Endometrium (tissue), 2 donors: ENCODE measurements at regions not wholly inside any gene's neighbourhood (a gene's known extent, or its start where the extent isn't known, plus 50 kb on each side); places are given as distances from the start of the nearest gene placed in this dataset.

Experiments used
- FAIRE-seq: peaks from 2 replicates; lab custom pipeline; 2012; peaks lifted over from hg19 to GRCh38; lab: Jason Lieb, UNC
- donor health status: control.
- donor health status: control.

DNA sequence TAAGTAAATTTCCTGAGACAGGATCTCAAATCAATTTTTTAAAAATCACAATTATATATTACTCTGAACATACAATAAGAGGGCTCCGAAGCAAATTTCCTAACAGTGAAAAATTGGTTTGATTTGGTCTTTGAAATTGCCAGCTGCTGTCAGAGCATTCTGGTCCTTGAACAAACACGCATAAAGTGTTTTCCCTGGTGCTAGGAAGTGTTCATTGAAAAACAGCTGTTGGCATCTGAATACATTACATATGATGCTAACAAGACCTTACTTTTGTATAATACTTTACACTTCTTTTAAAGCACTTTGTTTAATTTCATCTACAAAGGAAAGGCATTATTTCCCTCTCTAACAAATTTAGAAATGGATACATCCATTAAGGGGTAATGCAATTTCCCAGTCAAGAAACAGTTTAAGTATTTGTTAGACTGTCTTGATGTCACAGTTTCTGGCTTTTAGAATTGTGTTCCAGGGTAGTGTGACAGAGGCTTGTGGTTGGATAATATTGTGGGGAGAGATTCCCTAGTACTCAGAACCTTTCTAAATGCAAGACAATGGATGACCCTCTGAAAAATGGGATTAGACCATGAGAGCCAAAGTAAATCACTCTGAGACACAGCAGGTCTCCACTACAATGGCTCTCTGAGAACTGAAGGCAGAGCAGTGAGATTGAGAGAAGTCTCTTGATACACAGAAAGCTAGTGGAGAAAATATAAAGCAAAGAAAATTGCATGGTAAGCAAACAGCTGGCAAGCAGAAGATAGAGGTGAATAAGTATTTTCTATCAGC lies 299.0 kb downstream of the TRIB2 start:
- no peak for FAIRE-seq

DNA sequence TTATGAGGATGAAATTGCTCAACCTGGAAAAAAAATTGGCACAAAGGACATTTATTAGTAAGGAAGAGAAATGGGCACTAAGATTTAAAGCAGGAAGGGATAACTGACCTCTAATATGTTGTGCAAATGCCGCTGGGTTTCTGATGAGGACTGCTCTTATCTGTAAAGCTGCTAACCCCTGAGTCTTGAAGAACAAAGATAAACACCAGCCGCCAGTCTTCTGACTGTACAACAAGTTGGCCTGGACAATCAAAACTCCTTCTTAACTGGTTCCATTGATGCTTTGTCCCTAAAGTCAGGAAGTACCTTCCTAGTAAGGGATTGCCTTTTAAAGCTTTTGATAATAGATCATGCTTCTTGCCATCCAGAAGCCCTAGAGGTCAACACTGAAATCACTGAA lies 301.8 kb downstream of the TRIB2 start:
- no peak for FAIRE-seq

DNA sequence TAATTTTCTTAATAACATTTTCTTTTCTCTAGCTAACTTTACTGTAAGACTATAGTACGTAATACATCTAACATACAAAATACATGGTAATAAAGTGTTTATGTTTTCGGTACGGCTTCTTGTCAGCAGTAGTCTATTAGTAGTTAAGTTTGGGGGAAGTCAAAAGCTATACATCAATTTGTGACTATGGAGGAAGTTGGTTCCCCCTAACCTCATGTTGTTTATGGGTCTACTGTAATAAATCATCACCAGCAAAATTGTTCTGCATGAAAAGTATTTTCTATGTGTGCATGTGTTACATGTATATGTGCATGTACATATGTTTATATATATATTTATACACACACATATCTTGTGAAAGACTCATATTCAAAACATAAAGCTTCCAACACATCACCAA lies 303.0 kb downstream of the TRIB2 start:
- no peak for FAIRE-seq

DNA sequence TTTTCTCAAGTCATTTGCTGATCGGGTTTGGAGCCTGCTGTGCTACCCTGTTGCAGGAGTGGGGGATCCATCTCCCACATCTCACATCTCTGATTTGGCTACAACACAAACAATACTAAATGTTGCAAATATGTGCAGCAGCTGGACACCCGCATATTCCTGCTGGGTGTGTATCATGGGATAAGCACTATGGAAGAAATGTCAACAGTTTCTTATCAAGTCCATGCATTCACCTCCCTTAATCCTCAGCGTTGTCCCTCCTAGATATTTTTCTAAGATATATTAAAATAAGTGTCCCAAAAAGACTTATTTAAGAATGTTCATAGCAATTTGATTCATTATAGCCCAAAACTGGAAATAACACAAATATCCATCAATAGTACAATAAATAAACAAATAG lies 303.7 kb downstream of the TRIB2 start:
- peak; percentile 15 for FAIRE-seq

DNA sequence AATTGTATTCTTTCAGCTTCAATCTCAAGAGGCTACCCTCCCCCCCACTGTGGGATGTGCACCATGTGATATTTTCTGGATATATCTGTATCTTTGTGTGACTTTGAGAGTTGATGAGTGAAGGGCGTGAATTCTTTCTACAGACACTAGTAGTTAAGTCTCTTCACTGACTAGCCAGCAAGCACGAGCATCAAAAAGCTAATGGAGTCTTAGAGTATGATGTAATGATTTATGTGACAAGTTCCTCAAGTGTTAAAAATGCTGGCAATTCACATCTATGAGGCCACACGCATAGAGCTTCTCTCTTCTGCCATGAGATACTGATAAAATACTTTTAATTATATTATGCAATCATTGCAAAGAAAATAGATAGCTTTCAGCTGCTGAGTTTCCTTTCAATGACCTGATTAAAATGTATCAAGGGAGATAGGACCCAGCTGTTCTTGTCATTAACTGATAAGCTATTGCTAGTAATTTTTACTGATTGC lies 304.8 kb downstream of the TRIB2 start:
- no peak for FAIRE-seq

DNA sequence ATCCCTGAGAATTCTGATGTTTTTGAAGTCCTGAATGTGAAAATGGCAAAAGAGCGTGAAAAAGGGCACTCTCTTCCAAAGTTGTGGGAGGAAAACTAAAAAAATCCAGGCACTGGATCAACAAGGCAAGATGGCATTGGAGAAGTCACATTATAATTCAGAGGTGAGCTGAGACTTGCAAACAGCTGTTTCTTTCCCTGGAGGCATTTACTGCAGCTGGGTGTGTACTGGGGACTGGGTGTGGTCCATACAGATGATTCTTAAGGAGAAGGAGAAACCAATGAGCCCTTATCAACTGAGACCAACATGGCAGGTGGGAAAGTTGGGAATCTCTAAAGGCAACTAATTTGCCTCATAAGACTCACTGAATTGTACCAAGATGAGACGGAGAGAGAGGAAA lies 313.9 kb downstream of the TRIB2 start:
- FAIRE-seq: no peak

DNA sequence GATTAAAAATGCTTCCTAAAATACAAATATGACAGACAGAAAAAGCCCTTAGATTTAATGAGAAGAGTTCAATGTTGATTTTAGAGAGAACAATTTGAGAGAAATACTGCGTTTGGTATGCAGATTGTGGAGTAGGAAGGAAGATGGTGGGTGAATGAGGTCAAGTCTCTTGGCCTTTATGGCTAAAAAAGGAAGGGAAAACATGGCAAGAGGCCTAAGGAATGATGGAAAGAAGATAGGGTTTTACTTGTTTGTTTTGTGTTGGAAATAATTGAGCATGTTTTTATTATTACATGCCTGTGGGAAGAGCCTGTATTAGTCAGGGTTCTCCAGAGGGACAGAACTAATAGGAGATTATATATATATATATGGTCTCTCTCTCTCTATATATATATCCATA lies 318.1 kb downstream of the TRIB2 start:
- FAIRE-seq: no peak

DNA sequence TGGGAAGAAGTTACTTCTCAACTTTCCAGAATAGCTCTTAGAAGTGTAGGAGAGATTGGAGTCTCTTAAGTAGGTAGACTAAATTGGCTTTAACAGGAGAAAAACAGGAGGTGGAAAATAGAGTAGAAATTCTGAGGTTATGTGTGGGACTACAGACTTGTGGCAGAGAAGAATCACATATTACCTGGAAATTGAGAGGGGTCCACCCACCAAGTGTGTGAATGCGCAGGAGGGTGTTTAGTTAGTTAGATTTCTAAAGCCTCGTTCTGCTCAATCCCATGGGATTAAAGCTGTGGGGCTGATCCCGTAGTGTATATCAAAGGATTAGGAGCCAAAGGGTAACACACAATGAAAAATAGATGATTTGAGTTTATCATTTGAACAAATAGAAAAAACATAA lies 319.1 kb downstream of the TRIB2 start:
- no peak for FAIRE-seq

DNA sequence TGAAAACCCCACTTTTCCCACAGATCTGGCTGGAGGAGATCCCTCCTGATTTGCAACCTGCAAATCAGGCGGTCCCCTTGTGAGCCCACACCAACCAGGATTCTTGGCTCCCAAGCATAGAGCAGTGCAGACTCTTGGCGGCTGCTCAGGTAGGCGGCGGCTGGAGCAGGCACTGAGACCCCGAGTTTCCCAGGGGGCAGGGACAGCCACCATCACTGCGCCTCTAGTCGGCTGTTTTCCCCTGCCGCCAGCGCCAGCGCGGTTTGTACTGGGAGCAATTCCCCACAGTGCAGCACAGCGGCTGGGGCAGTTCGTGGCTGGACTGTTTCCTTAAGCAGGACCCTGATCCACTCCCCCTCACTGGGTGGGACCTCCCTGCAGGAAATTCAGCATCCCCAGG lies 323.3 kb downstream of the TRIB2 start:
- no peak for FAIRE-seq

DNA sequence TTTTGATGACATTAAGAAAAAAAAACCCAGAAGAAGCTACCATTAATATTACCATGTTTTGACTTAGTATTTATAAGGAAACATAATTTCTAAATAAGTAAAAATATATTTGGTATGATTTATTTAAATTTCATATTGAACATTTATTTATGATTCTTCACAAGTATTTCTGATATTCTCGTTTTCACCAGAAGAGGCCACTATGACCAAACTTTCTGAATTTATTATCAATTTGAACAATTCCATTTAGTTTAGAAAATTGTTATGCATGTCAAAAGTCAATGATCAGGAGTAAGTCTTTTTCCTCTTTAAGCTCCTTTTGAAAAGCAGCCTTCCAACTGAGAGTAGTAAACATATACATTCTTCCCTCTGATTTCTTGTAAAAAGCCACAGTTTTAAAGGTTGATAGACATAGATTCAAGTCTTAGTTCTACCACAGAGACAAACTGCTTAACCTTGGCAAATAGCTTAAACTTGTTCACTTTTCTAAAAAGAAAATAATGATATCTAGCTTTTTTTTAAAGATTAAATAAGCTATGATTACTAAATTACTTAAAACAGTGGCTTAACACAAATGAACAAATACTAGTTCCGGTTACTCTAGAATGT lies 329.9 kb downstream of the TRIB2 start:
- FAIRE-seq: peak; percentile 94

DNA sequence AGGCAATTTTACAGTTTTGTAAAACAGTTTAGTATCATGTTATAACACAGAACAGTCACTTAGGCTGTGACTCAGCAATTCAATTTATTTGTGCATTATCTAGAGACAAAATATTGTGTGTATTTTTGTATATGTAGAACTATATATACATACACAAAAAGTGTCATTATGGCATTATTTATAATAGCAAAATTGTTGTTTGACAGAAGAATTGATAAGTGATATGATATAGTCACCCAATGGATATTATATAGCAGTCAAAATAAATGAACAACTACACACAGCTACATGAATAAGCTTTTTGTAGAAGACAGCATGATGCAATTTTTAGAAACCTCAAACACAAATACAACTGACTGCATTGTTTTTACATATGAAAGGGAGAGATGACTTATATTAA lies 334.0 kb downstream of the TRIB2 start:
- no peak for FAIRE-seq

DNA sequence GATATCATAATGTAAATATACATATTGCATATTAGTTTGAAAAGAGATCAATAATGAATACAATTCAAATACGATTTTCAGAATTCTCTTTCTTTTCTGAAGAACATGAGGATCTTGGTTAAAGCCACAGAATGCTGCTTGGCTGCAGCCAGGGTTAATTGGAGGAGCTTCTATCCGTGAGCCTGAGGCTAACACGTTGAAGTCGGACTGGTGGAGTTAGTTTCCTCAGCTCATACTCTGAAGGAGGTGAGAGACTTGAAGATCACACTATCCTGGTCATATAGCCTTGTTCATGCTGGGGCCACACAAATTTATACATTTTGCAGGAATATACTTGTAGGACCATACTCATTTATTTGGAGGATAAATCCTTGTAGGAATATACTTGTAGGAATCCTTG lies 335.8 kb downstream of the TRIB2 start:
- no peak for FAIRE-seq

DNA sequence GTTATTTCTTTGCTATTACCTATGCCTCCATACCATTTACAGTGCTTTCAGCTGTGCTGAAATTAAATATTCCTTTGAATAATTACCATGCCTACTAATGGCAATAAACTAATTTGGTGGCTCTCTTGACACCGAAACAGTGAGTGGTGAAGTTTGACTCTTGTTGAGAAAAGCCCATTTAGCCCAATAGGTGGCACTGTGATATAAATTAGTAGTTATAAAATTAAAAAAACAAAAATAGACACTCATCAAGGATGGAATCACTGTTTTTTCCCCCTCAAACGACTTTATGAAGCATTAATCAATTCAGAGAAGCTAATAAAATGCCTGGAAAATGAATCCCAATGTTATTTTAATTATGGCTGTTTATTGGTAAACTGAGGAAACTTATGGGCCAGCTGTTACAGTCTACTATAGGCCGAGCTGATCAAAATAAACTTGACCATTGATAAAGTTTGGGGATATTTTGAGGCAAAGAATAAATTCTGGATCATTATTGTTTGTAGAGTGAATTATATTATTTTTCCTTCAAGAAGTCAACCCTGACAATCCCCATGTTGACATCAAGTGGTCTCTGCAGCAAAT lies 339.6 kb downstream of the TRIB2 start:
- no peak for FAIRE-seq

DNA sequence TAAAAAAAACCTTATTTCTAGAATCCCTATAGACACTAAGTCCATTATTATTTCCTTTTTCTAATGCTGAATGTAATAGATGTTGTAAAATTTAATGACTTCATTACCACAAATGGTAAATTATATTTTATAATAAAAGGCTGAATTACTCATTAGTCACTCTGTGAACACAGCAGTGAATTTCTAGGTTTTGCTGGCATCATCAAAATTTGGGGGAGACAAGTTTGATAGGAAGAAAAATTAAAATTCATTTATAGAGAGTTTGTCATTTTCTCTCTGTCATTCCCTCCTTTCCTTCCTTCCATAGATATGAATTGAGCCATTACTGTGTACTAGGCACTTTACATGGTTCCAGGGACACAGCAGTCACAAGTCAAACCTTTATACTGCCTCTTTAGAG lies 340.9 kb downstream of the TRIB2 start:
- no peak for FAIRE-seq

DNA sequence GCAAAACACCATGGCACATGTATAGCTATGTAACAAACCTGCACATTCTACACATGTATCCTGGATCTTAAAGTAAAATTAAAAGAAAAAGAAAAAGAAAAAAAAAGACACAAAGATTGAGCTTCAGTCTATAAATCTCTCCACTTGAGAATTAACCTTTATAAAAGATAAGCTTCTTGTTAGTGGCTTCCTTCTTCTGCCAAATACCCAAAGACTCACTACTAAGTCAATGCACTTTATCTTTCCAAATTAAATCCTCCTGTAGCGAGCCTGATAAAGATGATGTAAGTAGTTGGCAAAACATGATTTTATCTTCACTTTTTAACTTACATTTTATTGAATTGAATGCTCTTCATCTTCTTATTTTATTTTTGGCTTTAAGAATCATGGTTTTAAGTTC lies 349.9 kb downstream of the TRIB2 start:
- no peak for FAIRE-seq

DNA sequence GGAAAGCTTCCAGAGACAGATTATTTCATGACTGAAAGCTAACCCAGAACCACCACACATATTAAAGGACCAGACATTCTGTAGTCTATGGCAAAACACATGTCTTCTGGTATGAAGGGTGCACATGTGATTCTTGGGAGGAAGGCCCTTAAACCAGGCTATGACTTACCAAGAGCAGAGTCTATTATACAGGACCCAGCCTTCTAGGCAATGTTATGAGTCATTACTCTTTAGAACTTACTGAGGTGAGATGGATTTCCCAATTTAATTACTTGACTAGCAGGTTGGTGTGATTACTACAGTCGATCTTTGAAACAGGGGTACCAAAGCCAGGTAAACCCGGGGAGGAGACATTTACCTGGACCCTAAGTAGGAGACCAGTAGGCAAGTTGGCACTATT lies 350.8 kb downstream of the TRIB2 start:
- no peak for FAIRE-seq

DNA sequence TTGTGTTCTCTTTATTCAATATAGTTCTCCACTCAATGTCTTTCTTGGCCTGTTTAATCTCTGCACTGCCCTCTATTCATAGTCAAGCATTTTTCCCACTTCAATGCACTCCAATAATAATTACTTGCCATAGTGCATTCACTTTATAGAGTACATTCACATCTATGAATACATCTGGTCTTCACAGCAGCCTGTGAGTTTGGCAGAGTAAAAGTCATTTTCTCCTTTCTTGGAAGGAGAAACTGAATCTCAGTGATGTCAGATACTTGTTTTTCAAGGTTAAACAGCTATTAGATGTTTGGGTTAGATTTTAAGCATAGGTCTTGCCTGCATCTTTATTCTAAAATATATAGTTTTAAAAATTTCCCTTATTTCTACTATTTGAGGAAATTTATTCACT lies 373.2 kb downstream of the TRIB2 start:
- FAIRE-seq: no peak

DNA sequence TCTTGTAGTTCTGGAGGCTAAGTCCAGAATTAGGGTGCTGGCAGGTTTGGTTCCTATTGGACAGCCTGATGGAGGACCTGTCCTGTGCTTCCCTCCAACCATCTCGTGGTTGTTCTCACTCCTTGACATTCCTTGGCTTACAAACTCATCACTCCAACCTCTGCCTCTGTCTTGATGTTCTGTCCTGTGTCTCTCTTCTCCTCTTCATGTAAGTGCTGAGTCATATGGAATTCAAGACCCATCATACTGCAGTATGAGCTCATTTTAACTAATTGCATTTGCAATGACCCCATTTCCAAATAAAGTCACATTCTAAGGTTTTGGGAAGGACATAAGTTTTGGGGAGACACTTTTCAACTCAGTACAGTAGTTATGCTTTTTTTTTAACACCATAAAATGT lies 374.7 kb downstream of the TRIB2 start:
- FAIRE-seq: no peak

DNA sequence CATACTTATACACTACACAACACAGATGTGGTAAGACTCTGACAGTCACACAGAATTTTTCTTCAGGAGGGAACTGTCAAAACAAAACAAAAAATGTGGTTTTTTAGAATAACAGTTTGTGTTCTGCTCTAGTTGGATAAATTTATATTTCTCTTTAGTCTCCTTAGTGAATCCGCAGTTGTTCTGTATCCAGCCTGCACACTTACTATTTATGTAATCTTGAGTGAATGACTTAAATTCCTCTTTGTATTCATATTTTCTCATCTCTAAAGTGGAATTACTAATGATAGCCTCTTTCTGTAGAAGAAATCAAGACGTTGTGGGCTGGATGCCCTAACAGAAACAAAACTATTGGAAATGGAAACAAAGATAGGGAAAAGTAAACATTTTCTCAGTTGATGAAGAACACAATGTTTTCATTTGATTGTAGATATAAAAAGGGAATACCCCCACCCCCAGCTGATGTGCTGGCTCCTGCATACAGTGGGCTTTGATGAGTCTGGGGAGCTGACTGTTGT lies 375.2 kb downstream of the TRIB2 start:
- FAIRE-seq: peak; percentile 70

DNA sequence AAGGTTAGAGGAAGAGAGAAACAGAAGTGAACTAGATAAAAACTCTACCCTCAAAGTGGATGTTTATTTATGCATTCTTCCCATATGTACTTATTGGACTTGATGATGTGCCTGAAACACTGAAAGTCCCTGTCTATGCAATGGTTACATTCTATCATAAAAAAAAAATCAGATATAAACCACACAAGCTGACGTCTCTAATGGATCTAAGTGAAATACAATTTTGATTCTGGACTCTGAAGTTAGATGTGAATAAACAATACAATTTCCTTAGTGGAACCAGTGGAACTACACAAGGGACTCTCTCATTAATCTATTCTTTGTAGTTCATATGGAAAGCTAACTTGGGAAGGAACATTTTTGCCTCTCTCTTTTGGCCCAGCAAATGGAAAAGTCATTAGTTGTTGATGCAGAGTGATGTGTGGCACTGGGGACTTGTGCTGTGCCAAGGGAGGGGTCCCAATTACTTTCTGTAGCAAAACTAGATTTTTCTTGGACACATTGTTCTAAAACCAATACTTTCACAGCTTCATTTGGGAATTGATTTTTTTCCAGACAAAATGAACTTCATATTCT lies 376.8 kb downstream of the TRIB2 start:
- no peak for FAIRE-seq

DNA sequence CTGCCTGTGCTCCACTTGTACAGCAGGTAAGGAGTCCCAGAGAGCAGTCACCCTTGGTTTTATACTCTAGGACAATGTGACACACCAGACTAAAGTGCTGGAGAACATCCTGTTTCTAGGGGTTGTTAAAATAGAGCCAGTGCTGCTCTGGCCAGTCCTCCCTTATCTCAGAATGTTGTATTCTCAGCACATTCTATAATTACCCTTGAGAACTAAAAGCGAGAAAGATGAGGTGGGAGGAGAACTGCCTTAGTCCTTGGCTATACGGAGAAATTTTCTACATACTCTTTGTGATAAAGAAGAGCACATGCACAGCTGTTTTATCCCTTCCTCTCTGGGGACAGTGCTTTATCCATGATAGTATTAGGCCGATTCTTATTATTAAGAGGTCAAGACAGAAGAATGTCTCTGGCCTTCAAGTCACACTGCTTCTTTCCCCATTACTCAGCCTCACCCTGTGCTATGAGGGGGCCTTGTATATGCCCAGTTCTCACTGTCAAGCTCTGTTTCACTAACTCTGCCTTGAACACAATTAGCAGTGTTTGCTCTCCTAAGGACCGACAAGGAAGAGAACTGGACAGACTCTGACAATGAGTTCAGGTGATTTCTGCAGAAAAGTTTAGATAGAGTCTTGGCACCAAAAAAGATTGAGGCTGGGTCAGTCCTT lies 385.8 kb downstream of the TRIB2 start:
- no peak for FAIRE-seq

DNA sequence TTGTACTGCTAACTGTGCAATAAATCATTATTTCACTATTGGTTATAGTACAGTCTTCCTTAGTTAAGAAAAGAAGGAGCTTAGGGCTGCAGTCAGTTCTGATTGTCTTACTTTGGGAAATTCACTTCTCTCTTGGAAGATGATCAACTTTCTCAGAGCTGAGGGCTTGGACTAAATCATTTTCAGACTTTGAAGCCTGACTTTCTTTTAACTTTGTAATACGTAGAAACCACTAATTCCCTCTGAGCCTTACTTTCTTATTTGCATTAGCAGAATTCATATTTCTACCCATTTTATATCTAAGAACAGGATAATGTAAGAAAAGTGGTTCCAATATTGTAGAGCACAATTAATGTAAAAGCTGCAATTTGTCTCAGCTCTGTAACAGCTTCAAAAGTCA lies 386.4 kb downstream of the TRIB2 start:
- FAIRE-seq: no peak
